ENCODE measurements at regions not wholly inside any gene's neighbourhood (a gene's known extent, or its start where the extent isn't known, plus 50 kb on each side); places are given as distances from the start of the nearest gene placed in this dataset.

DNA sequence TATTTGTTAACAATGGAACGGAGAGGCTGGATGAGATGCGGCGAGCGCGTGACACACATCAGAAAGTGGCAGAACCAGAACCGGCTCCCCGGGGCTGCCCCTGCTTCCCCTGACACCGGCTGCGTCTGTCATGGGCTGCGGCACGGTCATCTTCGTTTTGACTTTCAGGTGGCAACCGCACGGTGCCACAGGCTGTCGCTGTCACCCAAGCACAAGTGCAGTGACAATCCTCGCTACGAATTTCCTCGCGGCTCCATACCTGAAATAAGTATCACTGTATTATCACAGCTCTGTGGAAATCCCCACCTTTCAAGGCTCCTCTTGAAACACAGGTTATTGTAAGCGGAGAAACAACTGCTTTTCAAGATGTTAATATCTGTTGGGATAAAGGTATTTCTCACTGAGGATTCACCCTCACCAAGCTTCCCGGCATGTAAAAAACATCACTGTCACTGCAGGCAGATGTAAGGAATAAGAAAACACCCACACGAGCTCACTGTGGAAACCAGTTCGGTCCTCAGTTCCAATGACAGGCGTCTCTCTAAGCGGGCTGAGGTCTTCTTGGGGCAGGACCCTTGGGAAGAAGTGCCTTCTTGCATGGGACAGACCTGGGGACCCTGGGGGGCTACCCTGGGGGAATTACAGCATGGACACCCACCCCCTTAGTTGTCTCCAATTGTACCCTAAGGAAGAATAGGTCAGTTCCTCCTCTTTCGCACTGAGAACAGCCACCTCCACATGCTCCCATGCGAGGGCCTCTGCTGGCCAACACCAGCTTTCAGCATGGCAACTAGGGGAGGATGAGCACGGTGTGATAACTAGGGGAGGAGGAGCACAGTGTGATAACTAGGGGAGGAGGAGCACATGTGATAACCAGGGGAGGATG lies 86.3 kb downstream of the DACT2 start:
- TF ChIP-seq CTCF (IDR thresholded peaks at IDR 0.05) (no peak), ZFX (IDR thresholded peaks at IDR 0.05; ENCODE audit: borderline replicate concordance) (no peak)
- no peak overlapping the region for H3K27ac ChIP-seq

DNA sequence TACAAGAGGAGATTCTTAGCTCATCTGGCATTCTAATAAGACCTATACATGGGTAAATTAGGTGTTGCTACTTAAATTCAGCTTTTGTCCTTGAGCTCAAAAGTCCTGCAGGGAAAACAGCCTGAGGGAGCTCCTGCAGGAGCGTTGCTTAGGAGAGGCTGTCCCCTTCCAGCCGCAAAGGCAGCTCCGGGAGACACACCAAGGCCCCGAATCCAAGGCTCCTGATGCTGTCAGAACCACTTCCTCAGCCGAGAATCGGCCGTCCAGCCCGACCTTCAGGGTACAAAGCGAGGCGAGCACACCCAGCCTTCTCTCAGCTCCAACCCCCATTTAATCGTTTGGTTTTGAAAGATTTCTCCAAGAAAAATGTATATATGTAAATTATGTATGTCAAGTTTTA lies 87.0 kb downstream of the DACT2 start:
- H3K27ac ChIP-seq = no peak overlapping the region
- TF ChIP-seq ZFX (IDR thresholded peaks at IDR 0.05; ENCODE audit: borderline replicate concordance) (no peak), CTCF (IDR thresholded peaks at IDR 0.05) (no peak)

DNA sequence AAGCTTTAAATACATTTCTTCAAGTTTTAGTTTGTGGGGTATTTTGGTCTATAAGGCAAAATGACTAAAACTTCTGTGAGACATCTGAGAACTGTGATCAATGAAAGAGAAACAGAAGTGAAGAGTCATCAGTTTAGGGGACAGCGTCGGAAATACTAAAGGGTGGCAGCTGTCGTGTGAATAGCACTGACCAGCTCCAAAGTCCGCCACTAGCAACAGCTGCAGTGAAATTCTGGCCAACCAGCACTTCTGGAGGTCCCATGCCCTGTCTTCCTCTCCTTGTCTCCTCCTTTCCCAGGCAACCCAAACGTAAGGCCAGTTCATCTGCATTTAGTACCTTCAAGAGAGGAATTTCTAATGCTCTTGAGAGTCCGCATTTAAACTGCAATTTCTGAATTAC lies 87.5 kb downstream of the DACT2 start:
- TF ChIP-seq ZFX (IDR thresholded peaks at IDR 0.05; ENCODE audit: borderline replicate concordance) (no peak), CTCF (IDR thresholded peaks at IDR 0.05) (no peak)
- H3K27ac ChIP-seq = no peak overlapping the region

DNA sequence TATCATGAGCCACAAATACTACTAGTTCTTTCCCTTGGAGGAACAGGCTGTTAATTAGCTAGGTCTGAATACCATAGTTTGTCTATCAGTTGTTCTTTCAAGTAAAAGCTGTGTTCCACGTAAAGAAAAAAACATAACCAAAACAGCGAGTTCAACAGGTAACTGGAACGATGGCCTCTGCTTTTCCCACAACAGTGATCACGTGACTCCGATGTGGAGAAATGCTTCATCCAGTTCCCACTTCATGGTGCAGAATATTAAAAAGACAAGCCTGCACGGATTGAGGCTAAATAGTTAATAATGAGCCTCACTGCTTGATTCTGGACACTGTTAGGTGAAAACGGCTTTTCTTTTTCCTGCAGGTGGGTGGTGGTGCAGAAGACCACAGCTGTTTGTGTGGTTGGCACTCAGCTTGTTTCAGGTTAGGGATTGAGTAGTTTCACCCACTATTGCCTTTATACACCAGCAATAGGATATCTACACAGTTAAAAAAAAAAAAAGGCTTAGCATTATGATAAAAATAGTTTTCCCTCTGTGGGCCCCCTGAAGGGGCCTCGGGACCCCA lies 88.1 kb downstream of the DACT2 start:
- TF ChIP-seq ZFX (IDR thresholded peaks at IDR 0.05; ENCODE audit: borderline replicate concordance) = no peak
- TF ChIP-seq CTCF (IDR thresholded peaks at IDR 0.05) = no peak
- no peak overlapping the region for H3K27ac ChIP-seq

- TF ChIP-seq CTCF (IDR thresholded peaks at IDR 0.05) (no peak), ZFX (IDR thresholded peaks at IDR 0.05; ENCODE audit: borderline replicate concordance) (no peak)
- H3K27ac ChIP-seq = no peak overlapping the region
Measured at GRCh38 chr6:168229368-168229752, 90.2 kb downstream of the DACT2 start.

DNA sequence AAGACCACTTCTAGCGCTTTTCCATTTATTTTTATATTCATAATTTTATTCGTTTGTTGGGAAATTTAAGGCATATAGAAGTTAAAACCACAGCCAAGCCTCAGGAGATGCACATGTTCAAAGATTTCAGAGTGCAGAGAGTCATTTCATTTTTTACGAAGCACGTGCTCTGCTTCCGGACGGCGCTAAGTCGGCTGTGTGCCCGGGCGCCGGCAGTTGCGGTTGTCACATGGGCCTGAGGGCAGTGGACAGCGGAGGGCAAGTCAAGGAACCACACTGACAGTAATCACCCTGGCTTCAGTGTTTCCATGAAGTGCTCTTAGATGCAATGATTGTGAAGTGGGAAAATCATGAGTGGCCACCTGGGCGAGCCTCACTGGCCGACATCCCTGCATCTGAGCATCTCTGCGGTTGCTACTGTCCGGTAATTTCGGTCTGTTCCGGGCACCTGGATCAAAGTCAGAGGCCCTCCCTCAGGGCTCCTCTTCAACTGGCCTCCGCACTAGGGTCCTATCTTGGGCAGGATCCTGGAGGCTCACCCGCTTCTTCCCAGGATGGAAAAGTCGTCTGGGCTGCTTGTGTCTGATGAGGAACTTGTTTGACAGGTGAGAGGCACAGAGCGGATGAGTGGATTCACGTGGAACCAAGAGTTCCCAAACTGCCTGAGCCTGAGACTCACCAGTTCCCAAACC lies 90.8 kb downstream of the DACT2 start:
- H3K27ac ChIP-seq = no peak overlapping the region
- TF ChIP-seq ZFX (IDR thresholded peaks at IDR 0.05; ENCODE audit: borderline replicate concordance) (no peak), CTCF (IDR thresholded peaks at IDR 0.05) (no peak)

- H3K27ac ChIP-seq = no peak overlapping the region
- TF ChIP-seq ZFX (IDR thresholded peaks at IDR 0.05; ENCODE audit: borderline replicate concordance) = no peak
- TF ChIP-seq CTCF (IDR thresholded peaks at IDR 0.05) = no peak
Measured at GRCh38 chr6:168227840-168228239, 91.7 kb downstream of the DACT2 start.
